A549 (cell line): ENCODE measurements at regions not wholly inside any gene's neighbourhood (a gene's known extent, or its start where the extent isn't known, plus 50 kb on each side); places are given as distances from the start of the nearest gene placed in this dataset.

ENCODE experiments used
- PHF8 ChIP-seq: fragments of 200-600 bp; sonication (generic); IDR thresholded peaks from 2 replicates; pipeline ENCODE4 v1.6.1; 2016; ENCODE audit warnings: low read depth, mild to moderate bottlenecking, antibody characterized with exemption, moderate library complexity, borderline replicate concordance
- POLR2AphosphoS2 ChIP-seq: conservative IDR thresholded peaks from 2 replicates; pipeline ENCODE4 v1.6.1; 2012; ENCODE audit warnings: low read length, improper control_type of control experiment, inconsistent platforms
- RAD21 ChIP-seq, 2 experiments: fragments of >200 bp in 1 of 2; sonication (Bioruptor Twin) in 1 of 2; formaldehyde crosslinking in 1 of 2; IDR thresholded peaks in 1 of 2; conservative IDR thresholded peaks in 1 of 2; 2 replicates in 1 of 2; 3 replicates in 1 of 2; pipeline ENCODE4 v1.6.1; 2012 to 2018; ENCODE audit warnings: inconsistent platforms in 1 of 2
- RFX5 ChIP-seq: fragments of 450-650 bp; IDR thresholded peaks from 2 replicates; pipeline ENCODE4 v1.7.1; 2014; ENCODE audit warnings: antibody characterized with exemption, mild to moderate bottlenecking, moderate library complexity
- TF ChIP-seq, protein P1 (sequence below): fragments of >200 bp; sonication (Bioruptor Twin); formaldehyde crosslinking; IDR thresholded peaks from 3 replicates; pipeline ENCODE4 v1.5.1; 2016

DNA sequence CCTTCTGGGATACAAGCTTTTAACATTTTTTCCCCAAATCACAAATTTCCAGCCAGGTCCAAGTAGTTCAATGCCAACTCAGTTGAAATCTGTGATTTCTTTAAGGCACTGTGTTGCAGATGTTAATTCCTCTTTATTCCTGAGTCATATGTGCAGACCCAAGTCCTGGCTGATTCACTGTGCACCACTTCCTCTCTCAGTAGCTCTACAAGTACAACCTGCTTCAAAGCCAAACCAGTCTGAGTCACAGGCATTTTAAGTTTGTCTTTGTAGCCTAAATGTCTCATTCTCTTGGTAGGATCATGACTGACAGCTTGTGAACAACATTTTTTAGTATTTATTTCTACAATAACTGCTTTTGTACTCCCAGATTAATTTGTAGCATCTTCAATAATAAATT is 165.6 kb upstream of the S100G start:
- TF ChIP-seq, protein P1, sequence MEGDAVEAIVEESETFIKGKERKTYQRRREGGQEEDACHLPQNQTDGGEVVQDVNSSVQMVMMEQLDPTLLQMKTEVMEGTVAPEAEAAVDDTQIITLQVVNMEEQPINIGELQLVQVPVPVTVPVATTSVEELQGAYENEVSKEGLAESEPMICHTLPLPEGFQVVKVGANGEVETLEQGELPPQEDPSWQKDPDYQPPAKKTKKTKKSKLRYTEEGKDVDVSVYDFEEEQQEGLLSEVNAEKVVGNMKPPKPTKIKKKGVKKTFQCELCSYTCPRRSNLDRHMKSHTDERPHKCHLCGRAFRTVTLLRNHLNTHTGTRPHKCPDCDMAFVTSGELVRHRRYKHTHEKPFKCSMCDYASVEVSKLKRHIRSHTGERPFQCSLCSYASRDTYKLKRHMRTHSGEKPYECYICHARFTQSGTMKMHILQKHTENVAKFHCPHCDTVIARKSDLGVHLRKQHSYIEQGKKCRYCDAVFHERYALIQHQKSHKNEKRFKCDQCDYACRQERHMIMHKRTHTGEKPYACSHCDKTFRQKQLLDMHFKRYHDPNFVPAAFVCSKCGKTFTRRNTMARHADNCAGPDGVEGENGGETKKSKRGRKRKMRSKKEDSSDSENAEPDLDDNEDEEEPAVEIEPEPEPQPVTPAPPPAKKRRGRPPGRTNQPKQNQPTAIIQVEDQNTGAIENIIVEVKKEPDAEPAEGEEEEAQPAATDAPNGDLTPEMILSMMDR: no peak
- TF ChIP-seq RFX5 (no peak), PHF8 (no peak), POLR2AphosphoS2 (no peak), RAD21 (conservative IDR thresholded peaks at IDR 0.05 in 1 of 2, IDR thresholded peaks at IDR 0.05 in 1 of 2) (no peak; a peak in 1 of 5 replicates)
